ENCODE measurements at regions not wholly inside any gene's neighbourhood (a gene's known extent, or its start where the extent isn't known, plus 50 kb on each side); places are given as distances from the start of the nearest gene placed in this dataset.
"Not testable (repeated sequence)": the region's sequence is repeated elsewhere in the genome, so short reads cannot be mapped to it uniquely, and the experiment has no call there.

GRCh38 chr10:2099321-2099720 lies 362.0 kb upstream of the ADARB2 start:
- DNase-seq (ENCODE audit: low read depth), result no peak

DNA sequence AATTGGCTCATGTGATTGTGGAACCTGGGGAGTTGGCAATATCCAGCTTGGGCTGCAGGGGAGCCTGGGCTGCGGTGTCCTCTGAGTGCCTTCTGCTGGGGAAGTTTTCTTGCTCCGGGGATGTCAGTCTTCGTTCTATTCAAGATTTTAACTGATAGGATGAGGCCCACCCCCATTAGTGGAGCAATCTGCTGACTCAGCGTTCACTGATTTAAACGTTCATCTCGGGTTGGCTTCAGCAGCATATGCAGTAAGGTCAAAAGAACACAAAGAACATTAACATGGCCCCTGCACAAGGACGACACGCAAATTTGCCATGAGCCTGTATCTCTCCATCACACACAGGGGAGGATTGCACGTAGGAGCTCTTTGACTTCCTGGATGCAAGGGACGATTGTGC lies 360.6 kb upstream of the ADARB2 start:
- no peak for DNase-seq (ENCODE audit: low read depth)

- DNase-seq (ENCODE audit: low read depth), result no peak
Observed at GRCh38 chr10:2094171-2094570, 356.8 kb upstream of the ADARB2 start.

DNA sequence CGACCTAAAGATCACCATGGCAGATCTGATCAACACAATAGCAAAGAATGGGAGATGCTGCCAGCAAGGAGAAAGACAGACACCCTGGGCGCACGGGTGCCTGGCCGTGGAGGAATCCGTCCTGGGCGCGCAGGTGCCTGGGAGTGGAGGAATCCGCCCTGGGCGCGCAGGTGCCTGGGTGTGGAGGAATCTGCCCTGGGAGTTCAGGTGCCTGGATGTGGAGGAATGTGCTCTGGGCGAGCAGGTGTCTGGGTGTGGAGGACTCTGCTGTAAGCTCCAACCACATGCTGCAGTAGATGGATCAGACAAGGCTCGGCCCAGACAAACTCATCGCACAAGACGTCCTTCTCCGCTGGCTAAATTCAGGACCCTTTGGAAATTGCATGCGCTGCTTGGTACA lies 346.3 kb upstream of the ADARB2 start:
- no peak for DNase-seq (ENCODE audit: low read depth)

- no peak for DNase-seq (ENCODE audit: low read depth)
Observed at GRCh38 chr10:2081501-2081900, 344.2 kb upstream of the ADARB2 start.

GRCh38 chr10:2079603-2080078 lies 342.3 kb upstream of the ADARB2 start:
- no peak for DNase-seq (ENCODE audit: low read depth)

DNA sequence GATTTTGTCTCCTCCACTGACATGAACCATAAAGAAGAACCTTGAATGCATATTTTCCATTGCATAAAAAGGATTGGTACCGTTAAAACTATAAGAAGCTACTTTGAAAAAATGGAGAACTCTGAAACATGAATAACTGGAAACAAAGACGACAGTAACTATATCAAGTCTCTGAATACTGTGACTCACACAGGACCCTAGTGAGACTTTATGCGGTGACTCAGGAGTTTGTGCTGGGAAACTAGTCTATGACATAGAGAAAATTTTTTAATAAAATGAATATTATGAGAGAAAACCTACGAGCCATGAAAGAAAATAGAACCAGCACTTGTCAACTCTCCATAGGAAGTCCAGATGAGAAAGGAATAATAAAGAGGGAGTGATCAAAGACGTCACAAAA lies 339.9 kb upstream of the ADARB2 start:
- DNase-seq (ENCODE audit: low read depth), result no peak

GRCh38 chr10:2076528-2076927 lies 339.2 kb upstream of the ADARB2 start:
- DNase-seq (ENCODE audit: low read depth), result no peak

- DNase-seq (ENCODE audit: low read depth), result no peak
Observed at GRCh38 chr10:2067015-2067414, 329.7 kb upstream of the ADARB2 start.

- no peak for DNase-seq (ENCODE audit: low read depth)
Observed at GRCh38 chr10:2054728-2055127, 317.4 kb upstream of the ADARB2 start.

- DNase-seq (ENCODE audit: low read depth), result no peak
Observed at GRCh38 chr10:2053805-2054204, 316.5 kb upstream of the ADARB2 start.

DNA sequence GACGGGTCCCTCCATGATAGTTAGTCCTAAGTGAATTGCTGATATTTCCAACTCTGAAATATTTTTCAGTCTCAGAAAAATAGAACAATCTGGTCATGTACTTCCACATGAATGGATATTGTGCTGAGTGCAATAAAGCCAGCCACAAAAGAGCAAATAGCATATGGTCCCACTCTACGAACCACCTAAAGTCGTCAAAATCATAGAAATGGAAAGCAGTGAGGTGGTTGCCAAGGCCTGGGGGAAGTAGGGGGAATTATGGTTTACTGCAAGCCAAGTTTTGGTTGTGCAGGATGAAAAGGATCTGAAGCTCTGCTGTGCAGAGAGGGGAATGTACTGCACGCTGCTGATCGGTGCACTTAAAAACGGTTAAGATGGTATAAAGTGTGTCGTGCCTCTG lies 313.8 kb upstream of the ADARB2 start:
- DNase-seq (ENCODE audit: low read depth), result no peak

GRCh38 chr10:2049560-2049959 lies 312.2 kb upstream of the ADARB2 start:
- no peak for DNase-seq (ENCODE audit: low read depth)

- DNase-seq (ENCODE audit: low read depth), result no peak
Observed at GRCh38 chr10:2048337-2048973, 311.1 kb upstream of the ADARB2 start.

DNA sequence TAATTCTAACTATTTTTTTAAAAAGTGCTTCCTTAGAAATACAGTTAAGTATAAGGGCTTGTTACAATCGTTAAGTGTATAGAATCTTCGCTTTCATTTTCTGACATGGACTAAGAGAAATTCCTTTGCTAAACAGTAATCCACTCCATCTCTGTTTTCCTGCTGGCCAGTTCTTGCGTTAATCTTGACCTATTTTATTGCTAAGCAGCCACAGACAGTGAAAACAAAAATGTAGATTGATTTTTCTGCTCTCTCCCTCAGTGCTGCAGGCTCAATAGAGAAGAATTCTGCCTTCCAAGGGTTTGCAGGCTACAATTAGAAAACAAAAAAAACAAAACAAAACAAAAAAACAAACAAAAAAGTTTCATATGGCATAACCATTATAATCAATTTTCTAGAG lies 310.4 kb upstream of the ADARB2 start:
- no peak for DNase-seq (ENCODE audit: low read depth)

DNA sequence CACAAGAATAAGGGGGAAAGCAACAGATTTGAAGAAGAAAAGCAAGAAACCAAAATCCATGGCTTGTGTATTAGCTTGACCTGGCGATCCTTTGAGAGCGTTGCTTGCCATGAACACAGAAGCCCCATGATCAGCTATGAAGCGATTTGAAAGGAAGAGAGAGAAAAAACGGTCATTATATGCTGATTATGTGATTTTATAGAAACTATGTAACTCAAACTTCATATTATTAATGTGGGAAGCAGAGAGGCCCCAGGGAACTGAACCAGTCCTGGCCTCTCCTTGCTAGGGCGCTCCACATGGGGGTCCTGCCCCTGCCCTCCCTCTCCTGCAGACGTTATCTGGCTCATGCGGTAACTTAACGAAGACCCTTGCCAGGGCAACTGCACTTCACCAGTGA lies 306.1 kb upstream of the ADARB2 start:
- DNase-seq (ENCODE audit: low read depth), result no peak

DNA sequence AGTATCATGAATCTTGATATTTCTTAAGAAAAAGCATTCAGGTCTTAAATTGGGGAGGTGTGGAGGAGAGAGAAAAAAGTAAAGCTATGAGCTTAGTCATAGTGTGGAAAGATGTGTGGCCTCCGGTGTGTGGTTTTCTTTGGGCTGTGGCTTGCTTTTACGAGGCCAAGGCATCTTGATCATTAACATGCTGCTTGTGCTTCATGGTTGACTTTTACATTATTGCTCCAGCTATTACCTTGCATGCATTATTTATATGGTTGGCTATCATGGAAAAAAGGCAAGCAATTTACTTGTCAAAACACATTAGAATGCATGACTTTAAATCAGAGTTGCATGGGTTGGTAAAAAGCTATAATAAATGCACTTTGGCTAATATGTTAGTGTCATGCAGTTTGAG lies 300.7 kb upstream of the ADARB2 start:
- no peak for DNase-seq (ENCODE audit: low read depth)

DNA sequence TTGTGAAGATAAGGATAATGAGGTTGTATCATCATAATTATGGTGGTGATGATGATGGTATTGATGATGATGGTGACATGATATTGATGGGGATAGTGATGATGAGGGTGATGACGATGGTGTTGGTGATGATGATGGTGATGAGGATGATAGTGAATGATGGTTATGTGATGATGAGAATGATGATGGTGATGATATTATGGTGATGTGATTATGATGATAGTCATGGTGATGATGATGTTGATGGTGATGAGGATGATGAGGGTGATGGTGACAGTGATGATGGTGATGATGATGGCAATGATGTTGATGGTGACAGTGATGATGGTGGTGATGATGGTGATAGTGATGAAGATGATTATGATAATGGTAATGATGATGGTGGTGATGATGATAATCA lies 299.9 kb upstream of the ADARB2 start:
- no peak for DNase-seq (ENCODE audit: low read depth)

DNA sequence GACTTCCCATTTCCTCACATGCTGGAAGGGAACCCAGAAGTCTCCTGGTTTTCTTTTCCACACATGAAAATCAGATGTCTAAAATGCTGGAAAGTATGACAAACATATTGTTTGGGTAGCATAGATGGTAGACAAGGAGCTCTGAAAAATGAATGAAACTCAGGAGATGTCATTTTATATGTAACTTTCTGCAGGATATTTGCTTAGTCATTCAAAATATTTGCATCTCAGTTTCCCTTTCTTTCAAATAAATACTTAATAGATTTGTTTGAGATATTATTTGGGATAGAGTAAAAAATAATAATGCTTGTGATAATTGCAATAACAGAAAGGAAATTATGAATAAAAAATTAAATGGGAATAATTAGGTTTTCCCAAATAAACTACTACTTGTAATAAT lies 298.9 kb upstream of the ADARB2 start:
- DNase-seq (ENCODE audit: low read depth), result no peak

DNA sequence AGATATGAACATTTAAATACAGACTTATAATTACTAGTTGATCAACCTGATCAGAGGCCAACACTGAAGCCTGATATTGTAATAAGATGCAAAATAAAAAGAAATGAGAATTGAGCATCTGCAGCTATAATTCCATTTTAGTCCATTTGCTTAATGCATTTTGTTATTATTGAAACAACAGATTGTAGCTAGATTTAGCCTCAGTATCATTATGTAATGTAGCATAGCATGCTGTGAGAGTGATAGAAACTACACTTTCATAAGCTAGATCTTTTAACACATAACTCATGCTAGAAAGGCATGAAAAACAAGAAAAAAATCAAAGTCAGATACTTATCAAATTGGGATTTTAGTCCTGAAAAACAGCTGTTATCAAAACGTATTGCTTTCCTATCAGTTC lies 292.7 kb upstream of the ADARB2 start:
- DNase-seq (ENCODE audit: low read depth), result no peak

DNA sequence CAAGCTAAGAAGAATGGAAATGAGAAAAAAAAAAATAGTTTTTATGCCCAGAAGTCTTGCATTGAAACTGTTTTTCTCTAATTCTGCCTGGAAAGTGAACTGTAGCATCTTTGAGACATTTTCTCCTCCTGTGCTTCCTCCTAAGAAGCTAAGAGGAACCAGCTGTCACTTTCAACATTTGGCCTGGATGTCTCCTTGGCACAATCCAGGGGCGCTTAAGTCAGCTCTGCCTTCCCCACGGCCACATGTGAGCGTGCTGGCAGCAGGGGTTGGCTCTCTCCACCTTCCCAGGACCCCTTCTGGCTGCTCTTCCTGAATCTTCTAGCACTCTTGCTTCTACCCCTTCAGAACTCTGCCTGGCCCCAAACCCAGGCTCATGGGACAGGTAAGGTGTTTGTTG lies 289.6 kb upstream of the ADARB2 start:
- no peak for DNase-seq (ENCODE audit: low read depth)

GRCh38 chr10:2024750-2025149 lies 287.4 kb upstream of the ADARB2 start:
- not testable (repeated sequence) for DNase-seq (ENCODE audit: low read depth)

DNA sequence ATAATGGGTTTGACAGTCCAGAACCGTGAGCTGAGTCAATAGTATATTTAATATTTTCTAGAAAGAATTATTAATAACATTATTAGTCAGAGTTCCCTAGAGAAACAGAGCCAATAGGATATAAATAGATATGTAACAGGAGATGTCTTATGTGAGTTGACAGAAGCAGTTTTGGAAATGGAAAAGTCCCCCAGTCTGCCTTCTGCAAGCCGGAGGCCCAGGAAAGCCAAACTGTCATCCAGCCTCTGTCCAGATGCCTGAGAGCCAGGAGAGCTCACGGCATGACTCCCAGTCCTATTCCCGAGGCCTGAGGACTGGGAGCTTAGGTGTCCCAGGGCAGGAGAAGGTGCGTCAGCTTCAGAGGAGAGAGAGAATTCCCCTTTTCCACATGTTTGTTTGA lies 286.4 kb upstream of the ADARB2 start:
- DNase-seq (ENCODE audit: low read depth), result no peak

DNA sequence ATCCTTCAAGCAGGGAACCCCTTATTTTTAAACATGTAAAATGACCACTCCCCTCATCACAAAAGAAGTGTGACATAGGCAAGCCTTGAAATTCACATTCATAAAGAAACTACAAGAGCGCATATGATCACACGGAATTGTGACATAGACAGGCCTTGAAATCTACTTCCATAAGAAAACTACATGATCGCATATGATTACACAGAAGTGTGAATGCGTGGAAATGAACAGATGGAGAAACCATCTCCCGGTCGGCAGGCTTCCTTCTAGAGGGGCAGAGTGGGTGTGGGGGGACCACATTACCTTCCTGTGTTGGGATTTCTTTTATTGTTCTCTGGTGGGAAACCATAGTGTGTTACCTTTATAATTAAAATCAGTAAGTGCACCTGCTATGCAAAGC lies 285.1 kb upstream of the ADARB2 start:
- DNase-seq (ENCODE audit: low read depth), result no peak

DNA sequence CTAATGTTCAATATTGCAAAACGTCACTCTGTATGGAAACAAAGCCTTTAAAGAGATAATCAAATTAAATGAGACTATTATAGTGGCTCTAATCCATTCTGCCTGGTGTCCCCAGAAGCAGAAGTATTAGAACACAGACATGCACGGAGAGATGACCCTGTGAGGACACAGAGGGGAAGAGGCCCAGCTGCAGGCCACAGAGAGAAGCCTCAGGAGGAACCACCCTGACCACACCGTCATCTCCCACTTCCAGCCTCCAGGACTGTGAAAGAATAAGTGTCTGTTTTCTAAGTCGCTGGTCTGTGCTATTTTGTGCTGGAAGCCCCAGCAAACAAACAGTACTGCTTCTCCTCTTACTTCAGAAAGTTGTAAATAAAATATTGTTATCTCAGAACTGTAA lies 283.5 kb upstream of the ADARB2 start:
- no peak for DNase-seq (ENCODE audit: low read depth)
